DMS153 treated with DMSO at 0.1 percent for 48 hours (cell line): ENCODE measurements at regions not wholly inside any gene's neighbourhood (a gene's known extent, or its start where the extent isn't known, plus 50 kb on each side); places are given as distances from the start of the nearest gene placed in this dataset.
"Not testable (repeated sequence)": the region's sequence is repeated elsewhere in the genome, so short reads cannot be mapped to it uniquely, and the experiment has no call there.

Experiments
- DNase-seq: peaks from one replicate; lab custom pipeline; 2025; ENCODE audit not compliant: unreplicated experiment; lab: John Stamatoyannopoulos, UW

GRCh38 chr15:81729340-81729739 lies 316.5 kb downstream of the MEX3B start:
- no peak for DNase-seq

DNA sequence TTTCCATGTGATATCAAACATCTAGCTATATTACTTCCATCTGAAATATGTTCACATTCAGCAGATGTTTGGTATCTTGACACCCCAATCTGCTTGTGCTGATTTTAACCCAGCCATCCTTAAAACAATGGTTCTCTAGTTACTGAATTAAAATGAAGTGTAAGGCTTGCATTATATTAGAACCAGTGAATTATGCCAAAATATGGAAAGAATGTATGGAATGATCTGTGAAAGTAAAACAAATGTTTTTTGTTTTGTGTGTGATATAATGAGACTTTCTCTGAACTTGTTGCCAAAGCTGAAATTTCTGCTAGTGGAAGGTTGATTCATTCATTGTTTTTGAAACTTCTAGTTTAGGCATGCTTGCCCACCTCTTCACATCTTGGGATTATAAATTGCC lies 317.1 kb downstream of the MEX3B start:
- DNase-seq = no peak

DNA sequence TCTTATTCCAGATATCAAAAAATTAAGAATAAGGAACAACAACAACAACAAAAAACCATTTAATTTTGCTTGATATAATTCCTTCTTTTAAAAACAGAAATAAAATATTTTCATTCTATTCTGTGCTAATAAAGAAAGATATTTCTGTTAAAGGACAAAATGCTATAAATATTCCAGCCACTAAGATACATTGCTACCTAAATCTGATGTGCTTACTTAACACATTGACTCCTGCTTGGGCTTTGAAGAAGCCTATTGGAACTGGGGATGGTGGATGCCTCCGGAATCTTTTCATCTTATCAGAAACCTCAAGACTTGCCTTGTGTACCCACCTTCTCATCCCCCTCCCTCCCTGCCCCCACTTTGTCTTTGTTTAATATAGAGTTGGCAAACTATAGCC lies 320.2 kb downstream of the MEX3B start:
- no peak for DNase-seq

DNA sequence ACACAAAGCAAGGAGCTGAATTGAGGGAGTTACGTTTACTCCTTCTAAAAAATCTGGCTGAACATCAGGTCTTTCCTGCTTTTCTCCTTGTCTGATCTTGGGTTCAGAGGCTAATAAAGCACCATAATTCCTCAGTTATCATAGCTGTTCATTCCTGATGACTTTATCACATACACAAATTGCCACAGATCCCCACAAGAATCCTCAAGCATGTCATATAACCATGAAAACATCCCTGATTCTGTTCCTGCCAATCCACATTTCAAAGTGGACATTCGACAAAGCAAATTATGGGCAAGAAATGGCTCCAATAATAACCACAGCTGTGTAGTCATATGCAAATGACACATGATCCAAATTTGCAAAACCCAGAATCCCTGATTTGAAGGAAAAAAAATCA lies 321.3 kb downstream of the MEX3B start:
- DNase-seq = no peak

DNA sequence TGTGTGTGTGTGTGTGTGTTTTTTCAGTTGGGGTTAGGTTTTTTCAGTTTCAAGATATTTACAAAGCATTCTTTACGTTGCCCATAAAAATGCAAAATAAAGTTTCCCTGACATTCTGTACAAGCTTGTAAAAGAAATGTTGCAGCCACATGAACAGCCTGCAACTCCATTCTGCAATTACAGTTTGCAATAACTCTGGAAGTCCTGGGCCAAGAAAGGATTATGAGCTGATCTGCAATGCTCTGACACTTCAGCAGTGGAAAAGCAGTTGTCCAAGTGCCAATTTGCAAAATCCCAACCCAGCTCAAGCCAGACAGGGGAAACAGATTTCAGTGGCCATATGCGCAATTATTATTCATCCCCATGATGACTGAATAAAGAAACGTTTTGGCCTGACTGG lies 322.1 kb downstream of the MEX3B start:
- no peak for DNase-seq

GRCh38 chr15:81723113-81723651 lies 322.6 kb downstream of the MEX3B start:
- DNase-seq = no peak

DNA sequence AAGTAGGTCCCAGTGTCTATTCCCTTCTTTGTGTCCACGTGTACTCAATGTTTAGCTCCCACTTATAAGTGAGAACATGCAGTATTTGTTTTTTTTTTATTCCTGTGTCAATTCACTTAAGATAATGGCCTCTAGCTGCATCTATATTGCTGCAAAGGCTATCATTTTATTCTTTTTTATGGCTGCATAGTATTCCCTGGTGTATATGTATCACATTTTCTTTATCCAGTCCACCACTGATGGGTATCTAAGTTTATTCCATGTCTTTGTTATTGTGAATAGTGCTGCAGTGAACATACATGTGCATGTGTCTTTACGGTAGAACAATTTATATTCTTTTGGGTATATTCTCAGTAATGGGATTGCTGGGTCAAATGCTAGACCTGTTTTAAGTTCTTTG lies 329.4 kb downstream of the MEX3B start:
- DNase-seq = not testable (repeated sequence)

DNA sequence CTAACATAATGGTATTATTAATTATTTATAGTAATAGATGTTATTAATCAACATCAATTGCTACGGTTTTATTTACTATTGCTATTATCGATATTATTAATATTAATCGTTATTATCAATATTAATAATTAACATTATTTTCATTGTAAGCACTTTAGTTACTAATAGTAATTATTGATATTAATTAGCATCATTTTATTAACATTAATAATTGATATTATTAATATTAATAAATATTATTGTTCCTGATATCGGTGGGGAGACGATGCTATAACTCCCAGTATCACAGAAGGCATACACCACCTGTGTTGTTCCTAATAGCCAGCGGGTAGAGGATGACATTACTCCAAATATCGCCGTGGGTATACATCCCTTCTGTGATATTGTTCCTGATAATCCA lies 335.5 kb downstream of the MEX3B start:
- DNase-seq = no peak

DNA sequence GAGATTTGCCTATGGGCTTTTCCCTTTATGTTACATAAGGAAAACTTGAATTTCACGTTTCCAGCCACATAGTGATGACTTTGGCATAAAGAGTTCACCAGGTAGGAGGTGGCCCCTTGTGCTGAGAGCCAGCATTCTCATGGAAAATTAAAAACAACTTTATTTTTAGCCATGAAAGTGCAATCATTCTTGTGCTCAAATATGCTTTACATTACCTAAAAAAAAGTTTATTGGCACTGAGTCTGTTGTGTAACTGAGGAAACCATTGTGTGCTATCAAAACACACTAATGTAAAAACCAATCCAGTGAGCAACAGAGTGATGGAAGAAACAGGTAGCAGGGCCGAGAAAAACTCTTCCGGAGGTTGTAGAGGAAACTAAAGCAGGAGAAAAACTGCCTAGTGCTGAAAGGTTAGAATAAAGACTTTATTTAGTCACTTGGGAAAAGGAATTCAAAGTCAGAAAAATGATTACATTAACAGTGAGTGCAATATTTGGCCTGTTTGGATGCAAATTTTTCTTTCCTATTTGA lies 332.9 kb upstream of the TMC3 start:
- not testable (repeated sequence) for DNase-seq

DNA sequence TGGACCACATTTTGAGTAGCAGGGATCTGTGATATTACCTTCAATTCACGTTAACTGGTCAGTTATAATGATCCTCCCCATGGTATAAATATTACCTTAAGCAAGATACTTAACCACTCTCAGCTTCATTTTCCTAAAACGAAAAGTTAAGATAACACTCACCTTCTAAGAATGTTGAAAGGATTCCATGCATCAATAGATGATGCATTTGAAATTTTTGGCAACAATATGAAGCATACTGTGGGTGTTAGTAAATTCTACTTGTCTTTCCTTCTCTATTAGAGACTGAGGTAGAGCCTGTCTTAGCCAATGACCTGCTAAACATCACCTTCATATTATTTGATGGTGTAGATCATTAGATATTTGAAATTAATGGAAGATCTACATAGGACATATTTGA lies 331.7 kb upstream of the TMC3 start:
- DNase-seq = not testable (repeated sequence)

- no peak for DNase-seq
Measured at GRCh38 chr15:81686021-81686420, 312.0 kb upstream of the TMC3 start.

GRCh38 chr15:81685237-81685636 lies 311.2 kb upstream of the TMC3 start:
- DNase-seq = no peak

- no peak for DNase-seq
Measured at GRCh38 chr15:81680829-81681228, 306.8 kb upstream of the TMC3 start.

DNA sequence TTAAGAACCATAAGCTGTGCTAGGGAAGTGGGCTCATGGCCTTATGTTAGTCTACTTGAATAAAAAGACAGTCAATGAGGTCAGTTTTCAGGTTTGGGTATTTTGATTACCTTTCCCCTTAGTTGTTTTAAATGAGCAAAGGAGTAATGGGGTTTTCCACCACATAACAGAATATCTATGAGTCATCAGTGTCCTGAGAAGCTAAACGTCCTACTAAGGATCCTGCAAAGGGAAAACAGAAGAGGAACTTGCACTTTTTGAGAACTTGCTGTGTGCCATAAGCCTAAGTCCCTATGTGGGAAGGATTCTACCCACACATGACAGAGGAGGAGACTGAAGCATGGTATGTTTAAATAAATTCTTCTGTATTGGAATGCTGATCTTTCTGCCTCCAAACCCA lies 292.8 kb upstream of the TMC3 start:
- no peak for DNase-seq

DNA sequence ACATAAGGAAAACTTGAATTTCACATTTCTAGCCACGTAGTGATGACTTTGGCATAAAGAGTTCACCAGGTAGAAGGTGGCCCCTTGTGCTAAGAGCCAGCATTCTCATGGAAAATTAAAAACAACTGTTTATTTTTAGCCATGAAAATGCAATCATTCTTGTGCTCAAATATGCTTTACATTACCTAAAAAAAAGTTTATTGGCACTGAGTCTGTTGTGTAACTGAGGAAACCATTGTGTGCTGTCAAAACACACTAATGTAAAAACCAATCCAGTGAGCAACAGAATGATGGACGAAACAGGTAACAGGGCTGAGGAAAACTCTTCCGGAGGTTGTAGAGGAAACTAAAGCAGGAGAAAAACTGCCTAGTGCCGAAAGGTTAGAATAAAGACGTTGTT lies 287.0 kb upstream of the TMC3 start:
- DNase-seq = no peak

DNA sequence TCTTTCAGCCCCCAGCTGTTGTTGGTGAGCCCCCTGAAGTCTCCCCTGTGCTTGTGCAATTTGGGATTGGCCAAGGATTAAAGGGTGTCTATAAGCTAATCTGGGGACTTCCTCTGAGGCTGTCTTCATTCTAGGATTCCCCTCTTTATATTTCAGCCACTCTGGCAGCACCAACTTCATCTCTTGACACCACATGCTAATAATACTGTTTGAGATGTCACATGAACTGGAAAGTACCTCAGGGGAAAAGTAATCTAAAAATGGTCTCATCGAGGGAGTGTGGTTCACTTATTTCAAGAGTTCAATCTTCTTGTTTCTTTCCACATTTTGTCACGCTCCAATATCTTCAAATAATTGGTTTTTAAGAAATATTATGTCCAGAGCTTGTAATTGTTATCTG lies 279.2 kb upstream of the TMC3 start:
- DNase-seq = no peak

DNA sequence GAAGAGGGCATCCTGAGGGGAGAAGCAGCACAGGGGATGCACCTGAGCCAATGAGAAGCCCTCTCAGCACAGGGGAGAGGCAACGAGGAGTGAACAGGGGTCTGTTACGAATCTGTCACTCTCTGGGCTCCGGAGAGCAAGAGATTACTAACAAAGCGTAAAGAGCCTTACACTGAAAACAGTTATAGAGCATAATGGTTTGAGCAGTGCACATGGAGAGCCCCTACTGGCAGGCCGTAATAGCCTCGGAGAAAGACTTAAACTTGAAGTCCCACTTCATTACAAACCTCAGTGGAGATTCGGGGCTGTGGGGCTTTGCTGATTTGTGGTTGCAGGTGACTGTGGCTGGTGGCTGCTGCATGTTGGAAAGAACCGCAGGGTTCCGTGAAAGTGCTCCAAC lies 271.5 kb upstream of the TMC3 start:
- DNase-seq = no peak

DNA sequence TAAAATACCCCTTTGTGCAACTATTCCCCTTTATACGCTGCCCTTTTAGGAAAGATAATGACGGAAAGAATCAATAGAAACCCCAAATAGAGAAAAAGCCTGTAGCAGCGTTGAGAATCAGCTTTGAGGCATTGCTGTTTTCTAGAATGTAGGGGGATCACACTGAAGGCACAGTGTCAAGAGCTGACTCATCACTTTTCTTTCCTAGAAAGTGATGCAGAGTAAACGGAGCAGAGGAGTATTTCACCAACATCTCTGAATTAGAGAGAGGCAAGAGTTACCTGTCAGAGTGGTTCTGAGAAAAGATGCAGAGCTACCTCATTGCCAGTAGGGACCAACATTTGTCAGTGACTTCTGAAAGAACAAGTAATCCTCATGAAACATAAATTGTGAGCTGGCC lies 269.8 kb upstream of the TMC3 start:
- no peak for DNase-seq

DNA sequence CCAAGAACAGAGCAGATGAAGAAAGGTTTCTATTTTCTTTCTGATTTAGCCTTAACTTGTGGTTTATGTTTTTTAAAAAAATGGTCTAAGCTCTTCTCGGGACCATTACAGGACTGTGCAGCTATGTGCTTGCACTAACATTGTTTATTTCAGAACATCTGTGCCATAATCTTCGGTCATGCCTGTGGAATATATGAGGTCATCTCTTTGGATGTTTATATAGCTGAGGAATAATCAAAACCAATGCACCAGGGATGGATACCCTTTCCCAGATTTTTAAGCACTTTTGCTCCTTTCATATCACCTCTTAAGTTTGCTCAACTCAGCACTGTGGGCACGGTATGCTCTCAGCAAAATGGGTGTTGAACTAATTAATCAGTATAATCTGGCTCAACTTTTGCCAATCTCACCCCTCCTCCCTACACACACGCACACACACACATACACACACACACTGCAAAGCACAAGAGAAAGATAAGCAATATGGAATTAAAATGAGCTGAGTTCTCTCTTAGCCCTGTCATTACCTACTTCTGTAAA lies 268.5 kb upstream of the TMC3 start:
- DNase-seq = no peak

DNA sequence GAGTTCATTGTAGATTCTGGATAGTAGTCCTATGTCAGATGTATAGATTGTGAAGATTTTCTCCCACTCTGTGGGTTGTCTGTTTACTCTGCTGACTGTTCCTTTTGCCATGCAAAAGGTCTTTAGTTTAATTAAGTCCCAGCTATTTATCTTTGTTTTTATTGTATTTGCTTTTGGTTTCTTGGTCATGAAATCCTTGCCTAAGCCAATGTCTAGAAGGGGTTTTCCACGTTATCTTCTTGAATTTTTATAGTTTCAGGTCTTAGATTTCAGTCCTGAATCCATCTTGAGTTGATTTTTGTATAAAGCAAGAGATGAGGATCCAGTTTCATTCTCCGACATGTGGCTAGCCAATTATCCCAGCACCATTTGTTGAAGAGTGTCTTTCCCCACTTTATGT lies 262.1 kb upstream of the TMC3 start:
- DNase-seq = not testable (repeated sequence)

- DNase-seq = no peak
Measured at GRCh38 chr15:81633889-81634288, 259.9 kb upstream of the TMC3 start.

DNA sequence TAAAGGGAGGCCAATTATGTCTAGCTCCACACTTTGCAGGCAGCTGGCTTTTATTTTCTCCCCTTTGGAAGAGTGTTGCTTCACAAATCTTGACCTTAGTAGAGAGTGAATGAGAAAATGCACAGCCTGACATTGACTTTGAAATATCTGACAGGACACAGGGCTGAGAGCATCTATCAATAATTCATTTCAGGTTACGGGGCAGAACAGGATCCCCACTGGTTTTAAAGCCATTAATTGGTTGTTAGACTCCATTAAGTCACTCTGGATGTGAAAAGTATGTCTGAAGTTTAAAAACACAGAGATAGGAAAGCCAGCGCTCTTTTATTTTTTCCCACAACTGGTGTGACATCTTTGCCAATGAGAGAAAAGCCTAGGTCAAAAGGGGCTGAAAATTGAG lies 251.9 kb upstream of the TMC3 start:
- DNase-seq = no peak

DNA sequence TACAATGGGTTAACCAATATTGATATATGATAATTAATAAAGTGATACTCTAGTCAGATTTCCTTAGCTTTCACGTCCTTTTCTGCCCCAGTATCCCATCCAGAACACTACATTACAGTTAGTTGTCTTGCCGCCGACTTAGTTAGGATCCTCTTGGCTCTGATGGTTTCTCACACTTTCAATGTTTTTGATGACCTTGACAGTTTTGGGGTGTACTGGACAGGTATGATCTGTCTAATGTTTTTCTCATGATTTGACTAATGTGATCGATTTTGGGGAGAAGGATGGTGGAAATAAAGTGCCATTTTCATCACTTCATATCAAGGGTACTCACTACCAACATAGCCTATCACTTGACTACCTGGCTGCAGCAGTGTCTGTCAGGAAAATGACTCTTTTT lies 245.0 kb upstream of the TMC3 start:
- no peak for DNase-seq
